B cell (primary cell): ENCODE measurements at regions not wholly inside any gene's neighbourhood (a gene's known extent, or its start where the extent isn't known, plus 50 kb on each side); places are given as distances from the start of the nearest gene placed in this dataset.

ENCODE experiments used
- ATAC-seq: fragments of 200-7000 bp; cut with Tn5 transposase; one replicate; pipeline ENCODE4 v1.10.0; 2021; ENCODE audit warnings: low read depth, mild to moderate bottlenecking, moderate number of reproducible peaks, moderate library complexity
- CTCF ChIA-PET: fragments of 350-600 bp; sonication (Branson Sonifier 250); formaldehyde crosslinking; loops from one replicate; lab custom pipeline; 2021; ENCODE audit warnings: antibody characterized with exemption, inconsistent platforms; lab: Charles Lee
- POLR2A ChIA-PET: fragments of 350-600 bp; sonication (Branson Sonifier 250); formaldehyde crosslinking; loops from one replicate; lab custom pipeline; 2021; ENCODE audit warnings: antibody characterized with exemption; lab: Charles Lee
- DNase-seq: peaks from one replicate; pipeline ENCODE4 v3.0.0; 2013
- H2AFZ ChIP-seq: 2 replicates; pipeline ENCODE4 v1.6.1; 2012; ENCODE audit warnings: mild to moderate bottlenecking, low read depth, low read length; ENCODE audit not compliant: insufficient read depth, poor library complexity, severe bottlenecking
- H3K27ac ChIP-seq, 2 donors: 1 replicate in 1 of 2; 2 replicates in 1 of 2; pipeline ENCODE4 v1.5.1; 2012 to 2013; ENCODE audit warnings: low read length in 2 of 2, mild to moderate bottlenecking in 2 of 2, moderate library complexity in 1 of 2
- H3K27me3 ChIP-seq, 4 experiments: fragments of 200-600 bp in 1 of 4; sonication (generic) in 1 of 4; replicated peaks in 1 of 4; 1 replicate in 2 of 4; 2 replicates in 2 of 4; pipeline versions ENCODE4 v1.6.1 to v1.7.0; 2013 to 2016; ENCODE audit warnings: low read length in 3 of 4, mild to moderate bottlenecking in 2 of 4, mixed read lengths in 1 of 4, moderate library complexity in 1 of 4; ENCODE audit not compliant: insufficient read depth in 4 of 4, control insufficient read depth in 3 of 4; ENCODE audit errors: control extremely low read depth in 1 of 4
- H3K36me3 ChIP-seq, 2 experiments: replicated peaks in 1 of 2; 1 replicate in 1 of 2; 2 replicates in 1 of 2; pipeline versions ENCODE4 v1.6.1 to v1.7.1; 2013; ENCODE audit warnings: low read length in 1 of 2; ENCODE audit not compliant: insufficient read depth in 2 of 2, control insufficient read depth in 1 of 2; ENCODE audit errors: control extremely low read depth in 1 of 2, extremely low read depth in 1 of 2
- H3K4me1 ChIP-seq, 2 donors: fragments of 200-600 bp in 1 of 2; sonication (generic) in 1 of 2; 1 replicate in 1 of 2; 2 replicates in 1 of 2; pipeline versions ENCODE4 v1.5.1 to v1.6.1; 2013 to 2017; ENCODE audit warnings: low read length in 2 of 2; ENCODE audit not compliant: control insufficient read depth in 2 of 2, insufficient read depth in 2 of 2
- H3K4me2 ChIP-seq: replicated peaks from 2 replicates; pipeline ENCODE3; 2012; ENCODE audit warnings: mild to moderate bottlenecking, low read depth, low read length; ENCODE audit not compliant: poor library complexity, severe bottlenecking
- H3K4me3 ChIP-seq, 5 experiments: fragments of 200-600 bp in 1 of 5; sonication (generic) in 1 of 5; 1 replicate in 3 of 5; 2 replicates in 2 of 5; pipeline versions ENCODE4 v1.5.1 to v1.7.0; 2011 to 2016; ENCODE audit warnings: low read length in 4 of 5, mild to moderate bottlenecking in 4 of 5, low read depth in 2 of 5, control low read depth in 1 of 5, moderate library complexity in 1 of 5; ENCODE audit not compliant: insufficient read depth in 1 of 5; ENCODE audit errors: control extremely low read depth in 1 of 5, extremely low read depth in 1 of 5
- H3K79me2 ChIP-seq: fragments of 200-600 bp; sonication (generic); one replicate; pipeline ENCODE4 v1.6.0; 2016; ENCODE audit warnings: low read length; ENCODE audit not compliant: control insufficient read depth, insufficient read depth
- H3K9ac ChIP-seq: fragments of 200-600 bp; sonication (generic); 2 replicates; pipeline ENCODE4 v1.6.1; 2017; ENCODE audit warnings: mild to moderate bottlenecking, low read length, moderate library complexity
- H3K9me3 ChIP-seq, 3 donors: one replicate each; pipeline versions ENCODE4 v1.6.1 to v1.7.1; 2013; ENCODE audit warnings: low read length in 2 of 3; ENCODE audit not compliant: control insufficient read depth in 2 of 3, insufficient read depth in 1 of 3; ENCODE audit errors: control extremely low read depth in 1 of 3
- H4K20me1 ChIP-seq: 2 replicates; pipeline ENCODE4 v1.6.0; 2012; ENCODE audit warnings: mild to moderate bottlenecking, low read length; ENCODE audit not compliant: insufficient read depth, control insufficient read depth, poor library complexity, severe bottlenecking
- H3K27ac Mint-ChIP-seq: one replicate; pipeline ENCODE4 v1.8.0; 2021; ENCODE audit warnings: mixed read lengths
- H3K27me3 Mint-ChIP-seq: one replicate; pipeline ENCODE4 v1.8.0; 2021; ENCODE audit warnings: mixed read lengths
- H3K4me1 Mint-ChIP-seq: one replicate; pipeline ENCODE4 v1.8.0; 2021; ENCODE audit warnings: mixed read lengths
- H3K4me3 Mint-ChIP-seq: one replicate; pipeline ENCODE4 v1.8.0; 2021; ENCODE audit warnings: mixed read lengths
- H3K9me3 Mint-ChIP-seq: one replicate; pipeline ENCODE4 v1.8.0; 2022; ENCODE audit warnings: mixed read lengths; ENCODE audit not compliant: insufficient read depth
- EZH2 ChIP-seq: IDR thresholded peaks from 2 replicates; pipeline ENCODE4 v1.6.1; 2012; ENCODE audit warnings: borderline replicate concordance, low read depth, mild to moderate bottlenecking, moderate library complexity, low read length; ENCODE audit not compliant: insufficient read depth, poor library complexity, severe bottlenecking
- WGBS: methylation state at CpG from one replicate; pipeline ENCODE4 v1.1.5; 2013; ENCODE audit warnings: missing lambda C conversion rate; ENCODE audit not compliant: insufficient coverage; 5-methylcytosine and 5-hydroxymethylcytosine counted together
- intact Hi-C: fragments of 100-400 bp; cut with micrococcal nuclease; formaldehyde crosslinking; loops from one replicate; pipeline ENCODE4 v1.10.0; 2022
- TF ChIP-seq, protein P1 (sequence below): fragments of 200-600 bp; IDR thresholded peaks from one replicate; pipeline ENCODE4 v1.8.0; 2022; ENCODE audit warnings: antibody characterized with exemption, mild to moderate bottlenecking

- ChIA-PET POLR2A (no interaction called here), CTCF (no interaction called here)
- Histone ChIP-seq H3K9me3 (no peaks in the 10 kb centered on the region), H3K79me2 (no peaks in the 10 kb centered on the region), H4K20me1 (no peaks in the 10 kb centered on the region), H2AFZ (no peak overlapping the region), H3K27ac (no peak overlapping the region), H3K27me3 (no peaks in the 10 kb centered on the region), H3K36me3 (no peaks in the 10 kb centered on the region), H3K4me3 (no peak overlapping the region), H3K9ac (no peak overlapping the region), H3K4me2 (no peak overlapping the region), H3K4me1 (peaks cover 10 to 19% of the 10 kb centered on the region in 2 donors)
- DNase-seq (no peak), ATAC-seq (no peak)
- Mint-ChIP-seq H3K9me3 (no peaks in the 10 kb centered on the region), H3K27ac (no peak overlapping the region), H3K27me3 (no peaks in the 10 kb centered on the region), H3K4me1 (peaks cover 37% of the 10 kb centered on the region), H3K4me3 (no peak overlapping the region)
- intact Hi-C loops = no loop called here
- WGBS = no CpG with 5 or more reads among the region's 2 CpGs
- TF ChIP-seq EZH2 = no peak
- TF ChIP-seq, protein P1, sequence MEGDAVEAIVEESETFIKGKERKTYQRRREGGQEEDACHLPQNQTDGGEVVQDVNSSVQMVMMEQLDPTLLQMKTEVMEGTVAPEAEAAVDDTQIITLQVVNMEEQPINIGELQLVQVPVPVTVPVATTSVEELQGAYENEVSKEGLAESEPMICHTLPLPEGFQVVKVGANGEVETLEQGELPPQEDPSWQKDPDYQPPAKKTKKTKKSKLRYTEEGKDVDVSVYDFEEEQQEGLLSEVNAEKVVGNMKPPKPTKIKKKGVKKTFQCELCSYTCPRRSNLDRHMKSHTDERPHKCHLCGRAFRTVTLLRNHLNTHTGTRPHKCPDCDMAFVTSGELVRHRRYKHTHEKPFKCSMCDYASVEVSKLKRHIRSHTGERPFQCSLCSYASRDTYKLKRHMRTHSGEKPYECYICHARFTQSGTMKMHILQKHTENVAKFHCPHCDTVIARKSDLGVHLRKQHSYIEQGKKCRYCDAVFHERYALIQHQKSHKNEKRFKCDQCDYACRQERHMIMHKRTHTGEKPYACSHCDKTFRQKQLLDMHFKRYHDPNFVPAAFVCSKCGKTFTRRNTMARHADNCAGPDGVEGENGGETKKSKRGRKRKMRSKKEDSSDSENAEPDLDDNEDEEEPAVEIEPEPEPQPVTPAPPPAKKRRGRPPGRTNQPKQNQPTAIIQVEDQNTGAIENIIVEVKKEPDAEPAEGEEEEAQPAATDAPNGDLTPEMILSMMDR = no peak
These were observed 409.5 kb upstream of the MEF2C start for GRCh38 chr5:89292487-89292886.

GRCh38 chr5:89289604-89290003, 406.6 kb upstream of the MEF2C start:
- ChIA-PET POLR2A (no interaction called here), CTCF (interaction anchor here (1.3 kb wide), 1 partner anchor 12 kb away, joined by 5 read pairs; no protein-coding TSS in a partner anchor)
- H3K9me3 ChIP-seq = no peaks in the 10 kb centered on the region
- H3K79me2 ChIP-seq = no peaks in the 10 kb centered on the region
- Mint-ChIP-seq H3K4me3 (no peak overlapping the region), H3K27me3 (no peaks in the 10 kb centered on the region), H3K4me1 (peaks cover 47% of the 10 kb centered on the region), H3K9me3 (no peaks in the 10 kb centered on the region), H3K27ac (no peak overlapping the region)
- no peak for ATAC-seq
- H3K36me3 ChIP-seq = no peaks in the 10 kb centered on the region
- peaks cover 10 to 31% of the 10 kb centered on the region in 2 donors for H3K4me1 ChIP-seq
- intact Hi-C loops = no loop called here
- H2AFZ ChIP-seq = no peak overlapping the region
- H3K27me3 ChIP-seq = no peaks in the 10 kb centered on the region
- no peak overlapping the region for H3K9ac ChIP-seq
- TF ChIP-seq EZH2 = no peak
- TF ChIP-seq, protein P1 = no peak
- no peaks in the 10 kb centered on the region for H4K20me1 ChIP-seq
- no peak overlapping the region for H3K27ac ChIP-seq
- no CpG with 5 or more reads among the region's 3 CpGs for WGBS
- no peak for DNase-seq
- H3K4me3 ChIP-seq = no peak overlapping the region
- H3K4me2 ChIP-seq = no peak overlapping the region
